ENCODE measurements at regions not wholly inside any gene's neighbourhood (a gene's known extent, or its start where the extent isn't known, plus 50 kb on each side); places are given as distances from the start of the nearest gene placed in this dataset.

DNA sequence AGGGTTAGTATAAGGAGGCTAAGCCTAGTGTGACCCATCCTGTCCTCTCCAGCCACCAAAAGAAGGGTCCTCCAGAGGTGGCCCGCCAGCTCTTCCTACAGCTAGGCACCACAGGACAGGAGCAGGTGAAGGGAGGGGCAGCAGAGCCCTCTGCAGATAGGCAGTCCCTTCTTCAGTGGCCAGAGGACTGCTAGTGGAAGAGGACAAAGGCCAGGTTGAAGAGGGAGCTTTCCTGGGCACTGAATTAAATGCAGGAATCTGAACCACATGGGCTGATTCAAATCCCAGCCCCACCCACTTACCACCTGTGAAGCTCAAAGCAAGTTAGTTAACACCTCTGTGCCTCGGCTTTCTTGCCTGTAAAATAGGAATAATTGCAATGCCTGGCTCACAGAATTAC lies 409.5 kb downstream of the NXPE2 start:
- no peak for DNase-seq (ENCODE audit: low read depth)
- TF ChIP-seq, protein P1, sequence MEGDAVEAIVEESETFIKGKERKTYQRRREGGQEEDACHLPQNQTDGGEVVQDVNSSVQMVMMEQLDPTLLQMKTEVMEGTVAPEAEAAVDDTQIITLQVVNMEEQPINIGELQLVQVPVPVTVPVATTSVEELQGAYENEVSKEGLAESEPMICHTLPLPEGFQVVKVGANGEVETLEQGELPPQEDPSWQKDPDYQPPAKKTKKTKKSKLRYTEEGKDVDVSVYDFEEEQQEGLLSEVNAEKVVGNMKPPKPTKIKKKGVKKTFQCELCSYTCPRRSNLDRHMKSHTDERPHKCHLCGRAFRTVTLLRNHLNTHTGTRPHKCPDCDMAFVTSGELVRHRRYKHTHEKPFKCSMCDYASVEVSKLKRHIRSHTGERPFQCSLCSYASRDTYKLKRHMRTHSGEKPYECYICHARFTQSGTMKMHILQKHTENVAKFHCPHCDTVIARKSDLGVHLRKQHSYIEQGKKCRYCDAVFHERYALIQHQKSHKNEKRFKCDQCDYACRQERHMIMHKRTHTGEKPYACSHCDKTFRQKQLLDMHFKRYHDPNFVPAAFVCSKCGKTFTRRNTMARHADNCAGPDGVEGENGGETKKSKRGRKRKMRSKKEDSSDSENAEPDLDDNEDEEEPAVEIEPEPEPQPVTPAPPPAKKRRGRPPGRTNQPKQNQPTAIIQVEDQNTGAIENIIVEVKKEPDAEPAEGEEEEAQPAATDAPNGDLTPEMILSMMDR (IDR thresholded peaks at IDR 0.05; ENCODE audit: insufficient read depth, low read depth, low read length, missing control alignments), result no peak
- H3K4me3 ChIP-seq (ENCODE audit: low read length), result no peak overlapping the region

DNA sequence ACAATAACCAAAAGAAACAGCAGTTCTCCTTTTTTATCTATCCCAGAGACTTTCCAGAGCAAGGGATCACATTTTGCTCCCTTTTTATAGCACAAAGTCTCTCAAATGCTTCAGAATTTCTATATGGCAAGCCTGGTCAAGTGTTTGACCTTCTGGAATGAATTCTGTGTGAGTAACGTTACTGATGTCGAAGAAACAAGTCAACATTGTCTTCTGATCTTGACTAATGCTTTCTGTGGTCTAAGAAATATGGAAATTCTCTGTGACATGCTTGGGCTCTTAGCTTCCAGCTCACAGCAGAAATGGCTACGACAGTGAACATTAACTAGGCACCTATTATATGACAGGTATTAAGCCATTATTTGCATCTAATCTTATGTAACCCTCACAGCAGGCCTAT lies 411.7 kb downstream of the CADM1 start:
- TF ChIP-seq, protein P1 (IDR thresholded peaks at IDR 0.05; ENCODE audit: insufficient read depth, low read depth, low read length, missing control alignments), result no peak
- no peak for DNase-seq (ENCODE audit: low read depth)
- no peak overlapping the region for H3K4me3 ChIP-seq (ENCODE audit: low read length)

DNA sequence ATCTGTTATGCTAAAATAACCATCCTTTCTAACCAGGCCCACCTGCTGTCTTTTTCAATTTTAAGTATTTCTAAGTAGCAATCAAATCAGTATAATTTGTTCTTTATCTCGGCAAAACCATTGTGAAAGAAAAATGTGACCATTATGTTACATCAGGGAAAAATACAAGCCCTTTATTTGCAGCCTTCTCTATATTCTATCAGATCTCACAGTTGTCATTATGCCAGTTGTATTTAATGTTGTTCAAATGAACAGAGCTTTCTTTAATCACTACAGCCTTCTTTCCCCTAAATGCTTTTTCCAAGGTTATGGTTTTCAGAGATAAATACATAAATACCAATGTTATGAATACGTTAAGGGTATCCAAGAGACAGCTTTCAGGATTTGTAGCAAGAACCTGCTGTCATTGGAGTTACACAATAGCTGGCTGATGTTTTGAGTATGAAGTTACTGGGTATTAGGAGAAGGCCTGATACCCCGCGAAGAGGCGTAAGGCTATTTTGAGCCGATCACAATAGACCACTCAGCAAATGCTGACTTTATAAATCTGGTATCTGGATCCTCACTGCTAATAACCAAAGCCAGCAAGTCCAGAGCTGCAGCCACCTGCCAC lies 406.3 kb downstream of the CADM1 start:
- no peak overlapping the region for H3K4me3 ChIP-seq (ENCODE audit: low read length)
- TF ChIP-seq, protein P1 (IDR thresholded peaks at IDR 0.05; ENCODE audit: insufficient read depth, low read depth, low read length, missing control alignments), result no peak
- DNase-seq (ENCODE audit: low read depth), result no peak

DNA sequence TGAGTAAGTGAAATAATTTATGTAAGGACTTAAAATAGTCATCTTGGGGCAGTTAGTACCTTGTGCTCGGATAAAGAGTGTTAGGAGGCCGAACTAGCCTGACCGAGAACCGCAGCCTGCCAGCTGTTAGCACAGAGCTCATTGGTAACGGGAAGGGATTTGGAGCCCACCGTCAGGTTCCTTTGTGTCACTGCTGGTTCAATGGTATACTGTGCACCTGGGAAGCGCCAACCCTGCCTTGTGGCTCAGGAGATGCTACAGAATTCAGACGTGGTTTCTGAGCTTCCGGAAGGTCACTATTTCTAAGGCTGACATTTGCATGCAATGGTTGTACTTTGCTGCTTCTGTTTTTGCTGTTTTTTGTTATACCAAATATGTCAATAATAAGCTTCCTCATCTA lies 403.5 kb downstream of the CADM1 start:
- TF ChIP-seq, protein P1 (IDR thresholded peaks at IDR 0.05; ENCODE audit: insufficient read depth, low read depth, low read length, missing control alignments), result no peak
- DNase-seq (ENCODE audit: low read depth), result no peak
- no peak overlapping the region for H3K4me3 ChIP-seq (ENCODE audit: low read length)

DNA sequence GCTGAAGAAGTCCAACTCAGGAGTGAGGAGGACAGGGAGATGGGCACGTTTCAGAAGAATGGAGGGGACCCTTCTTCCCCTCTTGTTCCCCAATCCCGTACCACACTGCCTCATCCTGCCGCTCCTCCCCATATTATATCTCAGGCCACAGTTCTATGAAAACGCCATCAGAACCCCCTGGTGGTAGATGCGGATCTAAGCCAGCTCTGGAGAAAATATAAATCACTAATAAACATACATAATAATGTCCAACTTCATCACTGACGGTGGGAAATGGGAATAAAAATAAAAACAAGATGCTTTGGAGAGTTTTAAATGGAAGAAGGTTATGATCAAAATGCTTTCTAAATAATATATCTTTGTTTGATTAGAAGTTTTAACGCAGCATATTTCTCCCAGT lies 400.3 kb downstream of the CADM1 start:
- no peak for DNase-seq (ENCODE audit: low read depth)
- TF ChIP-seq, protein P1 (IDR thresholded peaks at IDR 0.05; ENCODE audit: insufficient read depth, low read depth, low read length, missing control alignments), result no peak
- no peak overlapping the region for H3K4me3 ChIP-seq (ENCODE audit: low read length)

DNA sequence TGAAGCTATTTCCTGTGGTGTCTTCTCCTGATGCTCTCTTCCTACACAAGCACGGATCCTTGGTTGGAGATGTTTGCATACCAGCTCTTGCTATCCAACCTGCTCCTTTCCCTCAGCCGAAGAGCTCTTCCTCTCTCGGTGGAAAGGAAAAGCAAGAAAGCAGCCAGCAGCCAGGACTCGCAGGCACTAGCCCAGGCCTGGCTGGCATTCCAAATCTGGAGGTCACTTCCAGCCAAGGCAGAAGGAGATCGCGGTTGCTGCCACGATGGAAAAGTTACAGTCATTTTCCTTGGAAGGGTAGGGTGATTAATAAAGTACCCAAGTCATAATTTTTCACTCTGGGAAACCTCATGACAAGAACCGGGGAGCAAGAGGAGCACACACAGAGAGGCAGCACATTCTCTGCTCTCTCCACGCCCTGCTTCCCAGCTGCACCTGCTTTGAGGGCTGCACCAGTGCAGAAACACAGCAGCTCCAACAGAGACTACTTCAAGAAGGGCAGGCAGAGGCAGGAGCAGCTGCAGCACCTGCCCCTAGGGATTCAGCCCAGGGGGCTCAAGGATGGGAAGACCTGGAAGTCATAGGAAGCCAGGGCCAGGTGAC lies 399.3 kb downstream of the CADM1 start:
- TF ChIP-seq, protein P1 (IDR thresholded peaks at IDR 0.05; ENCODE audit: insufficient read depth, low read depth, low read length, missing control alignments), result no peak
- DNase-seq (ENCODE audit: low read depth), result no peak
- no peak overlapping the region for H3K4me3 ChIP-seq (ENCODE audit: low read length)

DNA sequence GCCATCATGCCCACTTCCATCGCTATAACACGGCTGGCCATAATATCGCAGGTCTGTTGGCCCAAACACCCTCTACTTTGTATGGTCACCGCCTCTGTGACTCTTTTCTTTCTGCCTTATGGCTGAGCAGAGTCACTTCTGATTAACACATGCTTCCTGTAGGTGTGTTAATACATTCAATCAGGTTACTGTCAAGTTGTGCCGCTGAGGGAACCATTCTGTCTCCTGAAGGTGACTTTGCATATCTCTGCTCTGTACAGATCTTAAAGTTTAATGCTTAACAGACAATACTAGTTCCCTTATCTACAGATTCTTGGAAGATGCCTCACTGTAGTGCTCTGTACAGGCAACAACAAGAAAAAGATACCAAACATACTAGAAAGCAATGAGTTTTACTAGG lies 393.1 kb downstream of the CADM1 start:
- TF ChIP-seq, protein P1 (IDR thresholded peaks at IDR 0.05; ENCODE audit: insufficient read depth, low read depth, low read length, missing control alignments), result no peak

More for the DNA sequence above, 393.1 kb downstream of the CADM1 start:
- H3K4me3 ChIP-seq (ENCODE audit: low read length), result no peak overlapping the region
- no peak for DNase-seq (ENCODE audit: low read depth)

Measured in epithelial cell of esophagus (primary cell).